ENCODE measurements at regions not wholly inside any gene's neighbourhood (a gene's known extent, or its start where the extent isn't known, plus 50 kb on each side); places are given as distances from the start of the nearest gene placed in this dataset.
"Not testable (repeated sequence)": the region's sequence is repeated elsewhere in the genome, so short reads cannot be mapped to it uniquely, and the experiment has no call there.

DNA sequence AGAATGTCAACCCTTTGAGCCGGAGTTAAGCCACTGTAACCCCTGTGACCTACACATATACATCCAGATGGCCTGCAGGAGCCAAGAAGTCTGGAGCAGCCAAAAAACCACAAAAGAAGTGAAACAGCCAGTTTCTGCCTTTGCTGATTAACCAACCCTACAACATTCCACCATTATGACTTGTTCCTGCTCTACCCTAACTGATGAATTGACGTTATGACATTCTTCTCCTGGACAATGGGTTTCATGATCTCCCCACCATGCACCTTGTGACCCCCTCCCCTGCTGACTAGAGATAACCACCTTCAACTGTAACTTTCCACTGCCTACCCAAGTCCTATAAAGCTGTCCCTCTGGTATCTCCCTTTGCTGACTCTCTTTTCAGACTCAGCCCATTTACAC lies 216.3 kb upstream of the DUSP10 start:
- DNase-seq (ENCODE audit: low read depth): not testable (repeated sequence)

- DNase-seq (ENCODE audit: low read depth): not testable (repeated sequence)
Observed at GRCh38 chr1:221957350-221957749, 215.5 kb upstream of the DUSP10 start.

DNA sequence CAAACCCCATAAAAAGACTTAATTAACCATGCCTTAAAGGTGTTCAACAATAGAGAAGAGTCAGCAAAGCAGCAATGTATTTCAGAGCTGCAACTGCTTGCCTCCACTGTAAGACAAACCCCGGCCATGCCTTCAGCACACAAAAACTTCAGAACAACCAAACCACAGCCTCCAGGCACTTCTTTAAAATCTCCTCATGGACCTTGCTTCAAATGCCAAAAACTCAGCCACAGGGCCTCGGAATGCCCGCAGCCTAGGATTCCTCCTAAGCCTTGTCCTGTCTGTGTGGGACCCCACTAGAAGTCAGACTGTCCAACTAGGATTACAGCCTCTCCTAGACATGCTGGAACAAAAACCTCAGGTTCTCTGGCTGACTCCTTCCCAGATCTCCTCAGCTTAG lies 208.1 kb upstream of the DUSP10 start:
- DNase-seq (ENCODE audit: low read depth): no peak

DNA sequence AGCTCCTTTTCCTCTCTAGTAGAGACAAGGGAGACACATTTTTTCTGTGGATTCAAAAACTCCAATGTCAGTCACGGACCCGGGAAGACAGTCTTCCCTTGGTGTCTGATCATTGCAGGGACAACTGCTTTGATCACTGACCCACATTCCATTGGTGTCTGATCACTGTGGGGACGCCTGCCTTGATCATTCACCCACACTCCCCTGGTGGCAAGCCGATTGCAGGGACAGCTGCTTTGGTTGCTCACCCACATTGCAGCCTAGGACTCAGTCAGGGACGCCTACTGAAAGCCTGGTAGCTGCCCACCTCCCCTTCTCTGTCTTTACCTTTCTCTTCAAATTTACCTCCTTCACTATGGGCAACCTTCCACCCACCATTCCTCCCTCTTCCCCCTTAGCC lies 206.6 kb upstream of the DUSP10 start:
- DNase-seq (ENCODE audit: low read depth): no peak

GRCh38 chr1:221947731-221948130 lies 205.8 kb upstream of the DUSP10 start:
- DNase-seq (ENCODE audit: low read depth): no peak

- DNase-seq (ENCODE audit: low read depth): no peak
Observed at GRCh38 chr1:221946768-221947167, 204.9 kb upstream of the DUSP10 start.

DNA sequence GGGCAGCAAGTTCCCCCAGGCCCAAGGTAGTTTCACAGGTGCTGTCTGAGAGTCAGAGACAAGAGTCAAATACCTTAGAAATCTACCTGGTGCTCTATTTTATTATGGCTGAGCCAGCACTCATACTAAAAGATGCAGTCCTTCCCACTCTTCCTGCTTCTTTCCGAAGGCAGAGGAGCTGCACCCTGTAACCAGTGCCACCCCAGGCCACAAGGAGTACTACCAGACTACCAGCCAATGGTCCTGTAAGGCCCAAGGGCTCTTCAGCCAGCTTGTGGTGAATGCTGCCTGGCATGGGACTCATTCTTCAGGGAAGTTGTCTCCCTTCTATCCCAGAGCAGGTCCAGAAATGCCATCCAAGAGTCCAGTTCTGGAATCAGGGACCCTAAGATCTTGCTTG lies 203.8 kb upstream of the DUSP10 start:
- DNase-seq (ENCODE audit: low read depth): no peak

- no peak for DNase-seq (ENCODE audit: low read depth)
Observed at GRCh38 chr1:221944247-221944870, 202.5 kb upstream of the DUSP10 start.

DNA sequence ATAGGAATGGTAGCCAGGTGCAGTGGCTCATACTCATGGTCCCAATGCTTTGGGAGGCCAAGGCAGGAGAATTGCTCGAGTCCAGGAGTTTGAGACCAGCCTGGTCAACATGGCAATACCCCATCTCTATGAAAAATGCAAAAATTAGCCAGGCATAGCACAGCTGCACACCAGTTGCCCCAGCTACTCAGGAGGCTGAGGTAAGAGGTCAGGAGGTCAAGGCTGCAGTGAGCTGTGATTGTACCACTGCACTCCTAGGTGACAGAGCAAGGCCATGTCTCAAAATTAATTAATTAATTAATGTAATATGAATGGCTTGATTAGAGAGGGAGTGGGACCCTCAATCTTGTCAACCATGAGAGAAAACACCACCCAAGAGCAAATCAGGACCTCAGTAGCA lies 198.7 kb upstream of the DUSP10 start:
- no peak for DNase-seq (ENCODE audit: low read depth)

GRCh38 chr1:221939607-221940006 lies 197.7 kb upstream of the DUSP10 start:
- DNase-seq (ENCODE audit: low read depth): no peak

- no peak for DNase-seq (ENCODE audit: low read depth)
Observed at GRCh38 chr1:221937155-221937953, 195.5 kb upstream of the DUSP10 start.

DNA sequence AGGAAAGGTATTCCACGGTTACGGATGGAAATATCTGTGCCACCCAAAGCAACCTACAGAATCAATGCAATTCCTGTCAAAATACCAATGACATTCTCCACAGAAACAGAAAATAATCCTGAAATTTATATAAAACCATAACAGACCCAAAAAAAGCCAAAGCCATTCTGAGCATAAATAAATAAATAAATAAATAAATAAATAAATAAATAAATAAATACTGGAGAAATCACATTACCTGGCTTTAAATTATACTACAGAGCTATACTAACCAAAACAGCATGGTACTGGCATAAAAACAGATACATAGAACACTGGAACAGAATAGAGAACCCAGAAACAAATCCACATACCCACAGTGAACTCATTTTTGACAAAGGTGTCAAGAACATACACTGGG lies 191.9 kb upstream of the DUSP10 start:
- DNase-seq (ENCODE audit: low read depth): no peak

- no peak for DNase-seq (ENCODE audit: low read depth)
Observed at GRCh38 chr1:221926441-221926840, 184.6 kb upstream of the DUSP10 start.

DNA sequence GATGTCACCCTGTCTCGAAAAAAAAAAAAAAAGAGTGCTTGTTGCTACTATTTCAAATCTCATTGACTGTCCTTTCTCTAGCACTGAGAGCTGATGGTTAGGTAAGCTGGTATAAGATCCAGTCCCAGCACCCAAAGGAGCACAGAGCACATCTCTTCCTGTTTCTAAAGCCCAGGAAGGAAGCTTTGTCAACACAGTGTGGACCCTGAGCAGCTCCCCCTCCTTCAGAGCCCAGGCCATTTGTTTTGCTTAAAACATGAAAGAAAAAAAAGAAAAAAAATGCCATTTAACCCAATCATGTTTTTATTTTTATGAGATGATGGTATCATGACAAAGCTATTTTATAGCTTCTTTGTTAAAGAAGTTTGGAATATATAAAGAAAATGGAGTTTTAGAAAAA lies 184.1 kb upstream of the DUSP10 start:
- no peak for DNase-seq (ENCODE audit: low read depth)

DNA sequence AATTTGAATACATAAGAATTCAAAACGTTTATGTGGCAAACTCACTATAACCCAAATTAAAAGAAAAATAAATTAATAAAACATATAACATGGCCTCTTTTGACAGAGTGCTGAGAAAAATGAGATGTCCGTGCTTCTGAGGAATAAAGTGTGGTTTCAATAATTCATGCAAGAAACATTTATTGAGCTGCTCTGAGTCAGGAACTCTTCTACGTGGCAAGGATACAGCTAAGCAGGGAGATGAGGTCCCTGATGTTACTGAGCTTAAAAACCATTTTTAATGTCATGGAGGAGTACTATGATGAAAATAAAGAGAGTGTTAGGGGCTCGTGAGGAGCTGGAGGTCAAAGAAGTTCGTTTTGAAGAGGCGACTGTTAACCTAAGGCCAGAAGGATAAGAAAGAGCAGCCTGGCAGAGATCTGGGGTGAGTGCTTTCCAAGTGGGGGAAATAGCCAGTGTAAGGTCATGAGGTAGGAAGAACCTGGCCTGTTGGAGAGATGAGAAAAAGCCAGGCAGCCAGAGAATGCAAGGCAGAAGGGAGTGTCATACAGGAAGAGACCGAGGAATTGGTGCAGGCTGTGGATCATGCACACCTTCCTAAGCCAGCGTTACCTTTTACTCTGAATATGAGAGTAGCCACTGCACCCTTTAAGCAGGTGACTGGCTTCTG lies 182.2 kb upstream of the DUSP10 start:
- DNase-seq (ENCODE audit: low read depth): no peak

- DNase-seq (ENCODE audit: low read depth): no peak
Observed at GRCh38 chr1:221921936-221922335, 180.0 kb upstream of the DUSP10 start.

- no peak for DNase-seq (ENCODE audit: low read depth)
Observed at GRCh38 chr1:221919743-221920142, 177.9 kb upstream of the DUSP10 start.

GRCh38 chr1:221919341-221919740 lies 177.5 kb upstream of the DUSP10 start:
- DNase-seq (ENCODE audit: low read depth): no peak

DNA sequence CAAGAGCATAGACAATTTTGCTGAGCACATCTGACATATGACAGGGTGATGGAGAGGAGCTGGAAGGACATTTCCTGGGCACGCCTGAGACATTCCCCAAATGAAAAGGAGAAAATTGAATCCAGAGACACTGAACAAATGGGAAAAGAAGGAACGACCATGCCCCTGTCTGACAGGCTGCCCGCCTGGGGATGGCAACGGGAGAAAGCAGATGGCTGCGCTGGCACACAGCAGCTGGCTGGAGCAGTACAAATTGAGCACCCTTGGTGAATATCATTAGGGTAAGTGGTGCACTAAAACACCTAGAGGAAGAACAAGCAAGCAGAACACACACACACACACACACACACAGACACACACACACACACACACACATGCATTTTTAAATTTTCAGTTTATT lies 174.3 kb upstream of the DUSP10 start:
- no peak for DNase-seq (ENCODE audit: low read depth)

GRCh38 chr1:221915764-221916163 lies 173.9 kb upstream of the DUSP10 start:
- DNase-seq (ENCODE audit: low read depth): no peak

GRCh38 chr1:221913351-221913892 lies 171.5 kb upstream of the DUSP10 start:
- no peak for DNase-seq (ENCODE audit: low read depth)

GRCh38 chr1:221912230-221912629 lies 170.3 kb upstream of the DUSP10 start:
- no peak for DNase-seq (ENCODE audit: low read depth)

DNA sequence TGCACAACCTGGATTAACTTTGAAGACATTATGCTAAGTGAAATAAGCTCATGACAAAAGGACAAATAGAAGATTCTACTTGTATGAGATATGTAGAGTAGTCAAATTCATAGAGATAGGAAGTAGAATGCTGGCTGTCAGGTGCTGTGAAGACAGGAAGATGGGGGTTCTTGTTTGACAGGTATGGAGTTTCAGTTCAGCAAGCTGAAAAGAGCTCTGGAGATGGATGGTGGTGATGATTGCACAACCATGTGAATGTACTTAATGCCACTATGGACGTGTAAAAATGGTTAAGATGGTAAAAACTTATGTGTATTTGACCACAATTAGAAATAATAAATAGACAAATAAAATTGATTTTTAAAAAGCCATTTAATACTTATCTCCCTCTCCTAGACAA lies 169.8 kb upstream of the DUSP10 start:
- no peak for DNase-seq (ENCODE audit: low read depth)
